HG03469 (cell line): ENCODE measurements at regions not wholly inside any gene's neighbourhood (a gene's known extent, or its start where the extent isn't known, plus 50 kb on each side); places are given as distances from the start of the nearest gene placed in this dataset.
A peak's percentile ranks its signal among the peaks of the same experiment; 100 is the strongest.

Experiments used
- ATAC-seq: cut with Tn5 transposase; IDR thresholded peaks from one replicate; pipeline ENCODE4 v1.9.1; 2021; ENCODE audit warnings: mild to moderate bottlenecking, moderate library complexity, moderate number of reproducible peaks; ENCODE audit not compliant: unreplicated experiment

DNA sequence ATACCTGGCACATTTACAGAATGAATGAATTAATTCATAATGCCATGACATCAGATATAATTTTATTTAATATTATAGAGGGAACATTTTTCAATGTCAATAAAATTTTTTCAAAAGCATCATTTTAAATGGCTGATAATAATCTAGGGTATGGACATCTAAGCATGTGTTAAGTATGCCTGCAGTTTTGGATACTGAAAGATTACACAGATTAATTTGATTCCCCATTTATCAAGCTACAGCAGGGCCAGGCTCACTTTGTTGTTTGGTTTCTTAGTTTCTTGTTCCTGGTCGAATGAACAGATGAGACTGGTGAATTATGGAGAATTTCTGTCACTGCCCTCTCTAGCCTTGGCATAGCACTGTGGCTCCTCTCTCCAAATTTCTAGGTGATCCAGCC, 72.4 kb upstream of the E2F8 start:
- no peak for ATAC-seq

DNA sequence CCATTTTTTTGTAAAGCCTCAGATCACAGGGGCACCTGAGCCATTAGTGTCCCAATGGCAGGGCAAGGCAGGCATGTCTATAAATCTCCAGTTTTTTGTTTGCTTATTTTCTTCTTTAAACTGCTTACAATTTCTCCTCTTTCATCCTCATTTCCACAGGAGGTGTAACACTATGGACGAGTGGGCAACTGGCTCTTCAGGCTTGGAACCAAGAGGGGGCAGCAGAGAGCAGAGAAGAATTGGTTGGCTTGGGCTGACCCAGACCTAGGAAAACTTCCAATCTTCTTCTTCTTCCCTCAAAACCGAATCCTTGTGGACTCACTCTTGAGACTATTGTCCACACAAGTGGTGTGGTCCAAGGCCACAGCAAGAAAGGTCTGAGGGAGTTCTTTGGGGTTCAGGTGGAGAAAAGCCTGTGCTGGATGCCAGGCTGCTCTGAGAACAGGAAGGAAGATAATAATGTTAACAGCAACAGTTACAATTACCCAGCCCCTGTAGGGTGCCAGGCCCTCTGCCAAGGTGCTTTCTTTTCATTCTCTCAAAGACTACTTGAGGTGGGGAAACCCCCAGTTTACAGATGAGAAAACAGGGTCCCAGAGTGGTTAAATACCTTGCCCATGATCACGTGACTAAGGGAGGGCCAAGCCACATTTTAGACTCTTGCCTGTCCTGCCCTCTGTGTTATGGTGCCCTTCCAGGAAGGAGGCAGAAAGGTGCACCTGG, 70.7 kb upstream of the E2F8 start:
- peak; percentile 36 for ATAC-seq

DNA sequence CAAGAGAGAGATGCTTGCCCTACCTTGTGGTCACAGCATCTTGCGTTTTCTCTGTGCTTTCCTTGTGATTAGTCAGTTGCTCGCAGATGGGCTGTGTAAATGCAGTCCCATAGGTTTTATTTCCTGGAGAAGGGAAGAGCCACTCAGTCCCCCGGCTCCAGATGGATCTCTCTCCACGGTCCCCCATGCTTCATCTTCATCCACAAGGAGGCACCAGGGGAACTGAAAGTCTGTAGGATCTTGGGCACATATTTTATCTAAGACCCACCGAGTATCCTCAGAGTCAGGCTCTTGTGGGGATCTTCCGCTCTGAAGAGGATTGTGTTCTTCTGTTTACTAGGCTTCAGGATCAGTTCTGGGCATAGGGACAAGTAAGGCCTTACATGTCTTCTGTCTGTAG, 66.8 kb upstream of the E2F8 start:
- ATAC-seq = no peak

DNA sequence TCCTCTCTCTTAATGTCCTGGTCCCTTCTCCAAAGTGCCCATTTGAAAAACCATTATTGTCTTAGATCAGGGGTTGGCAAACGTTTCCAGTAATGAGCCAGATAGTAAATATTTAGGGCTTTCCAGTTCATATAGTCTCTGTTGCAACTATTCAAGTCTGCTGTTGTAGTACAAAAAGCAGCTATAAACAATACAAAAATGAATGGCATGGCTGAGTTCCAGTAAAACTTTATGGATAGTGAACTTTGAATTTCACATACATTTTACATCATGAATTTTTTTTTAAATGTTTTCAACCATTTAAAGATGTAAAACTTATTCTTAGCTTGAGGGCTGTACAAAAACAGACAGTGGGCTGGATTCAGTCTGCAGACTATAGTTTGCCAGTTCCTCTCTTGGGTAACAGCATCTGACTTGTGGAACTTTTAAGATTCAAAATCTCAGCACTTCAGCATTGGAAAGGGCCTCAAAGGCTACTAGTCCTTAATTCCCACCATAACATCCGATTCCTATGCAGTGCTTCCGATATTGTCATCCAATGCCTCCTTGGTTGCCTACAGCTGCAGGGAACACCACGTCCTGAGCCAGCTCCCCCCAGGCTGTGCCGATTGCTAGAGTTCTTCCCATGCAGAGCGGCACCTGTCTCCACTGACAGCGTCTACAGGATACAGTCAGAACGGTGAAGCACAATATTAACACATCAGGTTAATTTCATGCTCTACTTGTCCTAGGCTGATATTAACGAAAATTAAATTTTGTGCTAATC, 65.6 kb upstream of the E2F8 start:
- ATAC-seq = no peak

GRCh38 chr11:19301361-19301760, 60.6 kb upstream of the E2F8 start:
- no peak for ATAC-seq

DNA sequence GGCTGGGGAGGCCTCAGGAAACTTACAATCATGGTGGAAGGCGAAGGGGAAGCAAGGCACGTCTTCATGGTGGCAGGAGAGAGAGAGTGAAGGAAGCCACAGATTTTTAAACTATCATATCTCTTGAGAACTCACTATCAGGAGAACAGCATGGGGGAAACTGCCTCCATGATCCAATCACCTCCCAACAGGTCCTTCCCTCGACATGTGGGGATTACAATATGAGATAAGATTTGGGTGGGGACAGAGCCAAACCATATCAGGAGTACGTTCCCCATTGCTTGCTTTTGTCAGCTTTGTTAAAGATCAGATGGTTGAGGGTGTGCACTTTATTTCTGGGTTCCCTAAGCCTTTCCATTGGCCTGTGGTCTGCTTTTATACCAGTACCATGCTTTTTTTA, 53.7 kb upstream of the E2F8 start:
- ATAC-seq = no peak

- ATAC-seq = no peak
Measured at GRCh38 chr11:19291064-19291463, 50.3 kb upstream of the E2F8 start.
